ENCODE measurements at regions not wholly inside any gene's neighbourhood (a gene's known extent, or its start where the extent isn't known, plus 50 kb on each side); places are given as distances from the start of the nearest gene placed in this dataset.

DNA sequence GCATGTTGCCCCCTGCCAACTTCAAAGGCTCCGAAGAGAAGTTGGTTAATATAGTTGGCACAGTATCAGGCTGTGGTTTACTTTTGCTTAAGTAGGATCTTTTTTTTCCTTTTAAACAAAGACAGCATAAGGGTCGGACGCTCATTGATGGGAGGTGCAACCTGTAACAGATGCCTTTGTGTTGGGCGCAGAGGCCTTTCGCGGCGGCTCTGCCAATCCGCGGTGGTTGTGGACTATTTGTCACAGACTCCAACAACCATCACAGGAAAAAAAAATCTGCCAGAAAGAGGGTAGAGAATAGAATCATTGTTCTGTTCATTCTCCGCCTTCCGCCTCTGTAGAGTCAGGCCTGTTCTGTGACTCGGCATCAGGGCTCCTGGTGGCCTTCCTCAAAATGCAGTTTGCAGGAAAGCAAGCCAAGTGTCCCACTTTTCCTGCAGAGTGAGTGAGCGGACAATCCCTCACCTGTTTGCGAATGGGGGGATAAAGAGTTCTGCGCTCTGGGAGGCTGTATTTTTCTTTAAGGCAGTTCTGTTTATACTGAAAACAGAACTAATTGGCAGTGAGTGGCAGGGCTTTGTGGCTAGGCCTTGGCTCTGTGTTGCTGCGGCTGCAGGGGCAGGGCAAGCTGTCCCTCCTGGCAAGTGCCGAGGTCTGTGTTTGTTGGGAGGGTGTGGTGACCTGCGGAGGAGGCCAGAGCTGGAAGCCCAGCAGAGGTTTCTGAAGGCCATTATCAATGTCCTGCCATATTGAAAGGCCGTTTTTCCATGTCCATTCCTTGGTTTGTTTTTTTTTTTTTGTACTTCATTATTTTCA is 83.0 kb upstream of the PIWIL1 start:
- TF ChIP-seq, protein P1, sequence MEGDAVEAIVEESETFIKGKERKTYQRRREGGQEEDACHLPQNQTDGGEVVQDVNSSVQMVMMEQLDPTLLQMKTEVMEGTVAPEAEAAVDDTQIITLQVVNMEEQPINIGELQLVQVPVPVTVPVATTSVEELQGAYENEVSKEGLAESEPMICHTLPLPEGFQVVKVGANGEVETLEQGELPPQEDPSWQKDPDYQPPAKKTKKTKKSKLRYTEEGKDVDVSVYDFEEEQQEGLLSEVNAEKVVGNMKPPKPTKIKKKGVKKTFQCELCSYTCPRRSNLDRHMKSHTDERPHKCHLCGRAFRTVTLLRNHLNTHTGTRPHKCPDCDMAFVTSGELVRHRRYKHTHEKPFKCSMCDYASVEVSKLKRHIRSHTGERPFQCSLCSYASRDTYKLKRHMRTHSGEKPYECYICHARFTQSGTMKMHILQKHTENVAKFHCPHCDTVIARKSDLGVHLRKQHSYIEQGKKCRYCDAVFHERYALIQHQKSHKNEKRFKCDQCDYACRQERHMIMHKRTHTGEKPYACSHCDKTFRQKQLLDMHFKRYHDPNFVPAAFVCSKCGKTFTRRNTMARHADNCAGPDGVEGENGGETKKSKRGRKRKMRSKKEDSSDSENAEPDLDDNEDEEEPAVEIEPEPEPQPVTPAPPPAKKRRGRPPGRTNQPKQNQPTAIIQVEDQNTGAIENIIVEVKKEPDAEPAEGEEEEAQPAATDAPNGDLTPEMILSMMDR (conservative IDR thresholded peaks at IDR 0.05 in 1 of 2, IDR thresholded peaks at IDR 0.05 in 1 of 2; ENCODE audit: extremely low read depth in 1 of 2, insufficient read depth in 1 of 2, low read depth in 1 of 2, low read length in 2 of 2): no peak
- no peak for TF ChIP-seq EZH2 (IDR thresholded peaks at IDR 0.05; ENCODE audit: borderline replicate concordance, low read length)
